Natural killer cell (primary cell): ENCODE measurements at regions not wholly inside any gene's neighbourhood (a gene's known extent, or its start where the extent isn't known, plus 50 kb on each side); places are given as distances from the start of the nearest gene placed in this dataset.
A peak's percentile ranks its signal among the peaks of the same experiment; 100 is the strongest.

Experiments used
- ATAC-seq, 3 donors: fragments of 150-1000 bp in 2 of 3; fragments of 200-7000 bp in 1 of 3; cut with Tn5 transposase; 1 replicate in 1 of 3; 2 replicates in 2 of 3; pipeline ENCODE4 v1.10.0; 2021; ENCODE audit warnings: mild to moderate bottlenecking in 2 of 3, moderate library complexity in 2 of 3
- DNase-seq, 2 donors: peaks; one replicate each; pipeline versions ENCODE4 v3.0.0 to v3.0.0-alpha.2; 2013 to 2021; ENCODE audit warnings: mixed read lengths in 1 of 2
- H3K27ac ChIP-seq: one replicate; pipeline ENCODE4 v1.5.1; 2013; ENCODE audit warnings: mild to moderate bottlenecking, low read length
- H3K27me3 ChIP-seq: one replicate; pipeline ENCODE4 v1.6.1; 2013; ENCODE audit warnings: low read length; ENCODE audit not compliant: control insufficient read depth, insufficient read depth
- H3K36me3 ChIP-seq: one replicate; pipeline ENCODE4 v1.6.1; 2013; ENCODE audit warnings: low read length; ENCODE audit not compliant: control insufficient read depth, insufficient read depth
- H3K4me1 ChIP-seq: one replicate; pipeline ENCODE4 v1.6.1; 2013; ENCODE audit warnings: low read length; ENCODE audit not compliant: control insufficient read depth, insufficient read depth
- H3K4me3 ChIP-seq: one replicate; pipeline ENCODE4 v1.5.1; 2013; ENCODE audit warnings: low read length
- H3K9me3 ChIP-seq: one replicate; pipeline ENCODE4 v1.6.1; 2013; ENCODE audit warnings: low read length; ENCODE audit not compliant: control insufficient read depth, insufficient read depth
- H3K27ac Mint-ChIP-seq, 2 donors: one replicate each; pipeline ENCODE4 v1.8.0; 2022; ENCODE audit warnings: mild to moderate bottlenecking in 2 of 2, mixed read lengths in 2 of 2, moderate library complexity in 1 of 2
- H3K27me3 Mint-ChIP-seq, 2 donors: one replicate each; pipeline ENCODE4 v1.8.0; 2022; ENCODE audit warnings: low read depth in 2 of 2, mixed read lengths in 2 of 2
- H3K36me3 Mint-ChIP-seq: one replicate; pipeline ENCODE4 v1.8.0; 2022; ENCODE audit warnings: mixed read lengths
- H3K4me1 Mint-ChIP-seq, 2 donors: one replicate each; pipeline ENCODE4 v1.8.0; 2022; ENCODE audit warnings: mixed read lengths in 2 of 2
- H3K4me3 Mint-ChIP-seq: one replicate; pipeline ENCODE4 v1.8.0; 2022; ENCODE audit warnings: mild to moderate bottlenecking, moderate library complexity, mixed read lengths
- H3K9me3 Mint-ChIP-seq, 2 donors: one replicate each; pipeline ENCODE4 v1.8.0; 2022; ENCODE audit warnings: mixed read lengths in 2 of 2
- CTCF ChIP-seq: fragments of 200-600 bp; IDR thresholded peaks from one replicate; pipeline ENCODE4 v1.8.0; 2022; ENCODE audit warnings: antibody characterized with exemption
- WGBS: methylation state at CpG from one replicate; pipeline ENCODE4 v1.1.7; 2013; ENCODE audit warnings: missing lambda C conversion rate; ENCODE audit not compliant: insufficient coverage; 5-methylcytosine and 5-hydroxymethylcytosine counted together
- intact Hi-C: fragments of 100-400 bp; cut with micrococcal nuclease; formaldehyde crosslinking; loops from one replicate; pipeline ENCODE4 v1.14.2; 2022

GRCh38 chr3:27840807-27841594, 118.9 kb upstream of the EOMES start:
- intact Hi-C loops, result loop anchor here (5.0 kb wide), 1 partner anchor 61 kb away; no protein-coding TSS in a partner anchor
- peak; percentile 83 to 95 (median 84) for ATAC-seq

GRCh38 chr3:27844052-27844675, 122.0 kb upstream of the EOMES start:
- no peak for TF ChIP-seq CTCF
- peaks cover 40 to 41% of the 10 kb centered on the region in 2 donors for H3K4me1 Mint-ChIP-seq
- H3K27ac Mint-ChIP-seq, result no peak overlapping the region
- peaks cover 30 to 34% of the 10 kb centered on the region in 2 donors for H3K27me3 Mint-ChIP-seq
- no peaks in the 10 kb centered on the region for H3K9me3 Mint-ChIP-seq
- DNase-seq, result no peak
- Histone ChIP-seq H3K4me3 (no peak overlapping the region), H3K36me3 (no peaks in the 10 kb centered on the region), H3K9me3 (no peaks in the 10 kb centered on the region), H3K27ac (no peak overlapping the region), H3K27me3 (no peaks in the 10 kb centered on the region), H3K4me1 (peaks cover 22% of the 10 kb centered on the region)
- ATAC-seq, result no peak
- 60% methylated on average over 1 of the region's 1 CpG for WGBS
- intact Hi-C loops, result loop anchor here (5.0 kb wide), 1 partner anchor 58 kb away; no protein-coding TSS in a partner anchor
- H3K36me3 Mint-ChIP-seq, result no peaks in the 10 kb centered on the region
- H3K4me3 Mint-ChIP-seq, result no peak overlapping the region

More at GRCh38 chr3:27840807-27841594, 118.9 kb upstream of the EOMES start:
- 28% methylated on average over 1 of the region's 2 CpGs for WGBS
- peaks cover 22 to 23% of the 10 kb centered on the region in 2 donors for H3K27me3 Mint-ChIP-seq
- H3K4me3 ChIP-seq, result no peak overlapping the region
- peak overlapping the region in 1 of 2 donors; percentile 30 for H3K27ac Mint-ChIP-seq
- peaks cover 18% of the 10 kb centered on the region for H3K4me1 ChIP-seq
- H3K36me3 Mint-ChIP-seq, result no peaks in the 10 kb centered on the region
- peak overlapping the region; percentile 14 for H3K27ac ChIP-seq
- no peaks in the 10 kb centered on the region for H3K27me3 ChIP-seq
- peak in 1 of 2 donors; percentile 12 for DNase-seq
- TF ChIP-seq CTCF, result no peak
- no peaks in the 10 kb centered on the region for H3K36me3 ChIP-seq
- peaks cover 32 to 39% of the 10 kb centered on the region in 2 donors for H3K4me1 Mint-ChIP-seq
- H3K9me3 ChIP-seq, result no peaks in the 10 kb centered on the region
- H3K4me3 Mint-ChIP-seq, result peak overlapping the region; percentile 51
- no peaks in the 10 kb centered on the region for H3K9me3 Mint-ChIP-seq

GRCh38 chr3:27847697-27848096, 125.6 kb upstream of the EOMES start:
- H3K27me3 ChIP-seq, result no peaks in the 10 kb centered on the region
- Mint-ChIP-seq H3K4me1 (peaks cover 19 to 21% of the 10 kb centered on the region in 2 donors), H3K27me3 (peaks cover 29 to 31% of the 10 kb centered on the region in 2 donors), H3K9me3 (no peaks in the 10 kb centered on the region), H3K27ac (no peak overlapping the region), H3K36me3 (no peaks in the 10 kb centered on the region), H3K4me3 (no peak overlapping the region)
- WGBS, result 87% methylated on average over 6 of the region's 6 CpGs
- TF ChIP-seq CTCF, result no peak
- ATAC-seq (no peak), DNase-seq (no peak)
- peaks cover 7% of the 10 kb centered on the region for H3K9me3 ChIP-seq
- no peaks in the 10 kb centered on the region for H3K36me3 ChIP-seq
- intact Hi-C loops, result no loop called here
- H3K4me3 ChIP-seq, result no peak overlapping the region
- peaks cover 15% of the 10 kb centered on the region for H3K4me1 ChIP-seq
- no peak overlapping the region for H3K27ac ChIP-seq
